ENCODE measurements at regions not wholly inside any gene's neighbourhood (a gene's known extent, or its start where the extent isn't known, plus 50 kb on each side); places are given as distances from the start of the nearest gene placed in this dataset.

DNA sequence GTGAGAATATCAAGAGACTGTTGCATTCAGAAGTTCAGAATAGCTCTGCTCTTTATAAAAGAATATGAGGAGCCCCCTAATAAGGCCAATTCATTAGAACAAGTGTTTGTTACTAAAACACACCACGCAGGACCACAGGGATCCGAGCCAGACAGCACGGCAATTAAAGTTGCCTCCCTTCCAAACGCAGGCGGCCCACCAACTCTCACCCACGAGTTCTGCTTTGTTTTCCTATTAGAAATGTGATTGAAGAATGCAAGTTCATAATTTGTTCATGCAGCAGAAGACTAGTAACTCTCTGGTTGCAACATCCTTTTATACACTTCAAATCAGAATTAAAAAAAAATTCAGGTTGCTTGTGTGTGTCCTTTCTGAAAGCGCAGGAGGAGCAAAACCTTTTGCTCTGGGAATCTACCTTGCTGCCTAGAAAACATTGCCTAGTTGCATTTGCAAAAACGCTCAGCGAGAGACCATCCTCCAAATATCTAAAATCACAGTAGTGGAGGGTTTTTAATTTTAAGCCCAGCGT lies 1044.1 kb upstream of the NR2F2 start:
- Histone ChIP-seq H2AFZ (ENCODE audit: low read length) (peak overlapping the region; percentile 15), H3K9me3 (ENCODE audit: control insufficient read depth, insufficient read depth, low read depth, low read length) (no peaks in the 10 kb centered on the region), H3K36me3 (ENCODE audit: control insufficient read depth, insufficient read depth, low read length) (no peaks in the 10 kb centered on the region), H3K27ac (ENCODE audit: insufficient read depth, low read length) (peak overlapping the region; percentile 18), H3K4me3 (replicated peaks in 1 of 4; ENCODE audit: control extremely low read depth in 1 of 4, insufficient read depth in 1 of 4, low read depth in 3 of 4, low read length in 4 of 4) (no peak overlapping the region), H3K4me1 (ENCODE audit: control insufficient read depth, extremely low read depth, insufficient read depth, low read length) (peaks cover 23% of the 10 kb centered on the region), H4K20me1 (ENCODE audit: control insufficient read depth, extremely low read depth, insufficient read depth, low read length) (no peaks in the 10 kb centered on the region), H3K79me2 (ENCODE audit: control insufficient read depth, insufficient read depth, low read length) (no peaks in the 10 kb centered on the region), H3K4me2 (ENCODE audit: extremely low read depth, insufficient read depth, low read length) (no peak overlapping the region), H3K27me3 (ENCODE audit: control insufficient read depth, insufficient read depth, low read length) (no peaks in the 10 kb centered on the region), H3K9ac (ENCODE audit: insufficient read depth, low read length) (no peak overlapping the region)
- TF ChIP-seq, protein P1, sequence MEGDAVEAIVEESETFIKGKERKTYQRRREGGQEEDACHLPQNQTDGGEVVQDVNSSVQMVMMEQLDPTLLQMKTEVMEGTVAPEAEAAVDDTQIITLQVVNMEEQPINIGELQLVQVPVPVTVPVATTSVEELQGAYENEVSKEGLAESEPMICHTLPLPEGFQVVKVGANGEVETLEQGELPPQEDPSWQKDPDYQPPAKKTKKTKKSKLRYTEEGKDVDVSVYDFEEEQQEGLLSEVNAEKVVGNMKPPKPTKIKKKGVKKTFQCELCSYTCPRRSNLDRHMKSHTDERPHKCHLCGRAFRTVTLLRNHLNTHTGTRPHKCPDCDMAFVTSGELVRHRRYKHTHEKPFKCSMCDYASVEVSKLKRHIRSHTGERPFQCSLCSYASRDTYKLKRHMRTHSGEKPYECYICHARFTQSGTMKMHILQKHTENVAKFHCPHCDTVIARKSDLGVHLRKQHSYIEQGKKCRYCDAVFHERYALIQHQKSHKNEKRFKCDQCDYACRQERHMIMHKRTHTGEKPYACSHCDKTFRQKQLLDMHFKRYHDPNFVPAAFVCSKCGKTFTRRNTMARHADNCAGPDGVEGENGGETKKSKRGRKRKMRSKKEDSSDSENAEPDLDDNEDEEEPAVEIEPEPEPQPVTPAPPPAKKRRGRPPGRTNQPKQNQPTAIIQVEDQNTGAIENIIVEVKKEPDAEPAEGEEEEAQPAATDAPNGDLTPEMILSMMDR (conservative IDR thresholded peaks at IDR 0.05 in 1 of 2, IDR thresholded peaks at IDR 0.05 in 1 of 2; ENCODE audit: low read depth in 1 of 2, low read length in 2 of 2): no peak
- no peak for TF ChIP-seq EZH2 (IDR thresholded peaks at IDR 0.05; ENCODE audit: low read length, missing control alignments)
- DNase-seq (ENCODE audit: low read depth in 2 of 2): peak in 1 of 2 donors; percentile 41

DNA sequence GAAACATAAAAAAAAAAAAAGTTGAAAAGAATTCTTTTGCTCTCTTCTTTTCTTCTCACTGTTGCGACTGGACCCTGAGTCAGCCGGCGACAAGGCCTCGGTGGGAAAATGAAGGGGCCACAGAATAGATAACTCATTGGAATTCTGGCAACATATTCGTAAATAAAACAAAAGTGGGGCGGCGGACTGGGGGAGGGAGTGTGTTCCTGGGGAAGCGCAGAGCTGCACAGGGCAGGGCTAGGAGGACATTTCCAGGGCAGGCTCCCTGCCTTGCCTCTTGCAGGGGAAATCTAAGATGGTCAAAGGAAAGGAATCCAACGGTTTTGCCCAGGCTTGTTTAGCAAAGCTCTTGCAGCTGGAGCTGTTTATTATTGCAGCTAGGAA lies 1042.8 kb upstream of the NR2F2 start:
- Histone ChIP-seq H3K4me1 (ENCODE audit: control insufficient read depth, extremely low read depth, insufficient read depth, low read length) (peaks cover 25% of the 10 kb centered on the region), H3K36me3 (ENCODE audit: control insufficient read depth, insufficient read depth, low read length) (no peaks in the 10 kb centered on the region), H4K20me1 (ENCODE audit: control insufficient read depth, extremely low read depth, insufficient read depth, low read length) (no peaks in the 10 kb centered on the region), H3K27ac (ENCODE audit: insufficient read depth, low read length) (peak overlapping the region; percentile 18), H3K27me3 (ENCODE audit: control insufficient read depth, insufficient read depth, low read length) (no peaks in the 10 kb centered on the region), H3K9me3 (ENCODE audit: control insufficient read depth, insufficient read depth, low read depth, low read length) (no peaks in the 10 kb centered on the region), H3K4me2 (ENCODE audit: extremely low read depth, insufficient read depth, low read length) (peak overlapping the region; percentile 44), H2AFZ (ENCODE audit: low read length) (peak overlapping the region; percentile 18), H3K79me2 (ENCODE audit: control insufficient read depth, insufficient read depth, low read length) (no peaks in the 10 kb centered on the region), H3K9ac (ENCODE audit: insufficient read depth, low read length) (no peak overlapping the region), H3K4me3 (replicated peaks in 1 of 4; ENCODE audit: control extremely low read depth in 1 of 4, insufficient read depth in 1 of 4, low read depth in 3 of 4, low read length in 4 of 4) (no peak overlapping the region)
- DNase-seq (ENCODE audit: low read depth in 2 of 2): peak; percentile 38 to 67
- TF ChIP-seq EZH2 (IDR thresholded peaks at IDR 0.05; ENCODE audit: low read length, missing control alignments): no peak
- TF ChIP-seq, protein P1 (conservative IDR thresholded peaks at IDR 0.05 in 1 of 2, IDR thresholded peaks at IDR 0.05 in 1 of 2; ENCODE audit: low read depth in 1 of 2, low read length in 2 of 2): no peak

DNA sequence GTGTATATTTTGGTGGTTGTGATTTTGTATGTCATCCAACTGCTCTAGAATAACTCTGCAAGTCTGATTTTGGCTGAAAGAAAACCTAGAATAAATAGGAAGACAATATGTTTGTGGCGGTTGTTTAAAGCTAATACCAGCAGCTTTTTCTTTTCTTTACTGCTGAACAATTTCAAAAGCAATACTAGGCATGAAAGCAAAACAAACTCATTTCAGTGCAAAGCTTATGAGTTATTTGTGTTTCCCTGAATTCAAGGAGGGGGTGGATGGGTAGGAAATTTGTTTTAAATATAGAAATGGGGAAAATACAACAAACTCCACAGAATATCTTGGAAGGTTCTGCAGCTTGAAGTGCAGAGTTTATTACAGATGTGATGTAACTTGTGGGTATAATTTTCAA lies 1041.9 kb upstream of the NR2F2 start:
- no peaks in the 10 kb centered on the region for H3K9me3 ChIP-seq (ENCODE audit: control insufficient read depth, insufficient read depth, low read depth, low read length)
- H3K27me3 ChIP-seq (ENCODE audit: control insufficient read depth, insufficient read depth, low read length): no peaks in the 10 kb centered on the region
- H3K36me3 ChIP-seq (ENCODE audit: control insufficient read depth, insufficient read depth, low read length): no peaks in the 10 kb centered on the region
- H2AFZ ChIP-seq (ENCODE audit: low read length): no peak overlapping the region
- no peaks in the 10 kb centered on the region for H4K20me1 ChIP-seq (ENCODE audit: control insufficient read depth, extremely low read depth, insufficient read depth, low read length)
- no peak overlapping the region for H3K4me3 ChIP-seq (replicated peaks in 1 of 4; ENCODE audit: control extremely low read depth in 1 of 4, insufficient read depth in 1 of 4, low read depth in 3 of 4, low read length in 4 of 4)
- H3K4me2 ChIP-seq (ENCODE audit: extremely low read depth, insufficient read depth, low read length): no peak overlapping the region
- TF ChIP-seq, protein P1 (conservative IDR thresholded peaks at IDR 0.05 in 1 of 2, IDR thresholded peaks at IDR 0.05 in 1 of 2; ENCODE audit: low read depth in 1 of 2, low read length in 2 of 2): no peak
- no peak for TF ChIP-seq EZH2 (IDR thresholded peaks at IDR 0.05; ENCODE audit: low read length, missing control alignments)
- H3K79me2 ChIP-seq (ENCODE audit: control insufficient read depth, insufficient read depth, low read length): no peaks in the 10 kb centered on the region
- H3K4me1 ChIP-seq (ENCODE audit: control insufficient read depth, extremely low read depth, insufficient read depth, low read length): peaks cover 34% of the 10 kb centered on the region
- H3K9ac ChIP-seq (ENCODE audit: insufficient read depth, low read length): no peak overlapping the region
- H3K27ac ChIP-seq (ENCODE audit: insufficient read depth, low read length): no peak overlapping the region
- peak in 1 of 2 donors; percentile 46 for DNase-seq (ENCODE audit: low read depth in 2 of 2)

Measured in fibroblast of lung (primary cell).